ENCODE measurements at regions not wholly inside any gene's neighbourhood (a gene's known extent, or its start where the extent isn't known, plus 50 kb on each side); places are given as distances from the start of the nearest gene placed in this dataset.

GRCh38 chr4:54433686-54434085 lies 204.6 kb downstream of the PDGFRA start:
- TF ChIP-seq GLIS3 (CRISPR knock-in tag; IDR thresholded peaks at IDR 0.05): no peak
- TF ChIP-seq RARB (CRISPR knock-in tag; IDR thresholded peaks at IDR 0.05): no peak
- TF ChIP-seq, protein P1, sequence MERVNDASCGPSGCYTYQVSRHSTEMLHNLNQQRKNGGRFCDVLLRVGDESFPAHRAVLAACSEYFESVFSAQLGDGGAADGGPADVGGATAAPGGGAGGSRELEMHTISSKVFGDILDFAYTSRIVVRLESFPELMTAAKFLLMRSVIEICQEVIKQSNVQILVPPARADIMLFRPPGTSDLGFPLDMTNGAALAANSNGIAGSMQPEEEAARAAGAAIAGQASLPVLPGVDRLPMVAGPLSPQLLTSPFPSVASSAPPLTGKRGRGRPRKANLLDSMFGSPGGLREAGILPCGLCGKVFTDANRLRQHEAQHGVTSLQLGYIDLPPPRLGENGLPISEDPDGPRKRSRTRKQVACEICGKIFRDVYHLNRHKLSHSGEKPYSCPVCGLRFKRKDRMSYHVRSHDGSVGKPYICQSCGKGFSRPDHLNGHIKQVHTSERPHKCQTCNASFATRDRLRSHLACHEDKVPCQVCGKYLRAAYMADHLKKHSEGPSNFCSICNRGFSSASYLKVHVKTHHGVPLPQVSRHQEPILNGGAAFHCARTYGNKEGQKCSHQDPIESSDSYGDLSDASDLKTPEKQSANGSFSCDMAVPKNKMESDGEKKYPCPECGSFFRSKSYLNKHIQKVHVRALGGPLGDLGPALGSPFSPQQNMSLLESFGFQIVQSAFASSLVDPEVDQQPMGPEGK (CRISPR knock-in tag; IDR thresholded peaks at IDR 0.05; ENCODE audit: borderline replicate concordance): no peak
- no peak for TF ChIP-seq ZFP30 (CRISPR knock-in tag; IDR thresholded peaks at IDR 0.05)
- TF ChIP-seq SNAI2 (CRISPR knock-in tag; IDR thresholded peaks at IDR 0.05): no peak

Data from SK-N-SH treated with all-trans-retinoic acid at 6 μM for 48 hours (cell line).